ENCODE measurements at regions not wholly inside any gene's neighbourhood (a gene's known extent, or its start where the extent isn't known, plus 50 kb on each side); places are given as distances from the start of the nearest gene placed in this dataset.

GRCh38 chr6:6712449-6713403, 124.2 kb downstream of the LY86 start (continued):
- TF ChIP-seq, protein P1, sequence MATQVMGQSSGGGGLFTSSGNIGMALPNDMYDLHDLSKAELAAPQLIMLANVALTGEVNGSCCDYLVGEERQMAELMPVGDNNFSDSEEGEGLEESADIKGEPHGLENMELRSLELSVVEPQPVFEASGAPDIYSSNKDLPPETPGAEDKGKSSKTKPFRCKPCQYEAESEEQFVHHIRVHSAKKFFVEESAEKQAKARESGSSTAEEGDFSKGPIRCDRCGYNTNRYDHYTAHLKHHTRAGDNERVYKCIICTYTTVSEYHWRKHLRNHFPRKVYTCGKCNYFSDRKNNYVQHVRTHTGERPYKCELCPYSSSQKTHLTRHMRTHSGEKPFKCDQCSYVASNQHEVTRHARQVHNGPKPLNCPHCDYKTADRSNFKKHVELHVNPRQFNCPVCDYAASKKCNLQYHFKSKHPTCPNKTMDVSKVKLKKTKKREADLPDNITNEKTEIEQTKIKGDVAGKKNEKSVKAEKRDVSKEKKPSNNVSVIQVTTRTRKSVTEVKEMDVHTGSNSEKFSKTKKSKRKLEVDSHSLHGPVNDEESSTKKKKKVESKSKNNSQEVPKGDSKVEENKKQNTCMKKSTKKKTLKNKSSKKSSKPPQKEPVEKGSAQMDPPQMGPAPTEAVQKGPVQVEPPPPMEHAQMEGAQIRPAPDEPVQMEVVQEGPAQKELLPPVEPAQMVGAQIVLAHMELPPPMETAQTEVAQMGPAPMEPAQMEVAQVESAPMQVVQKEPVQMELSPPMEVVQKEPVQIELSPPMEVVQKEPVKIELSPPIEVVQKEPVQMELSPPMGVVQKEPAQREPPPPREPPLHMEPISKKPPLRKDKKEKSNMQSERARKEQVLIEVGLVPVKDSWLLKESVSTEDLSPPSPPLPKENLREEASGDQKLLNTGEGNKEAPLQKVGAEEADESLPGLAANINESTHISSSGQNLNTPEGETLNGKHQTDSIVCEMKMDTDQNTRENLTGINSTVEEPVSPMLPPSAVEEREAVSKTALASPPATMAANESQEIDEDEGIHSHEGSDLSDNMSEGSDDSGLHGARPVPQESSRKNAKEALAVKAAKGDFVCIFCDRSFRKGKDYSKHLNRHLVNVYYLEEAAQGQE (IDR thresholded peaks at IDR 0.05; ENCODE audit: borderline replicate concordance): peak; percentile 66; the same call in 1 of the 2 replicates
- TF ChIP-seq, protein P1 (CRISPR knock-in tag; IDR thresholded peaks at IDR 0.05; ENCODE audit: low read depth): no peak
- TF ChIP-seq ZBTB8A (IDR thresholded peaks at IDR 0.05; ENCODE audit: partially characterized antibody) (no peak), XRCC3 (IDR thresholded peaks at IDR 0.05) (no peak), ZNF212 (CRISPR knock-in tag; IDR thresholded peaks at IDR 0.05) (no peak), SRSF9 (IDR thresholded peaks at IDR 0.05; ENCODE audit: borderline replicate concordance, low read depth, low read length) (no peak), CEBPB (tag; IDR thresholded peaks at IDR 0.05) (peak; percentile 96), ZNF778 (CRISPR knock-in tag; IDR thresholded peaks at IDR 0.05) (no peak), ZC3H11A (IDR thresholded peaks at IDR 0.05; ENCODE audit: low read depth, low read length) (no peak), NR0B1 (IDR thresholded peaks at IDR 0.05; ENCODE audit: partially characterized antibody) (no peak), MYBL2 (IDR thresholded peaks at IDR 0.05; ENCODE audit: low read depth) (no peak), MYBL2 (CRISPR knock-in tag; IDR thresholded peaks at IDR 0.05; ENCODE audit: borderline replicate concordance) (no peak), FOXK1 (CRISPR knock-in tag; IDR thresholded peaks at IDR 0.05; ENCODE audit: borderline replicate concordance) (peak; percentile 88; the same call in 1 of the 2 replicates), GABPA (tag; conservative IDR thresholded peaks at IDR 0.05; ENCODE audit: low read depth) (no peak; the same call in 1 of the 2 replicates), MTA2 (IDR thresholded peaks at IDR 0.05; ENCODE audit: low read depth) (0 out of 2 replicates have a peak, but pooled peaks have one; percentile 17), POLR2B (IDR thresholded peaks at IDR 0.05; ENCODE audit: low read depth, partially characterized antibody) (no peak)
- TF ChIP-seq, protein P2, sequence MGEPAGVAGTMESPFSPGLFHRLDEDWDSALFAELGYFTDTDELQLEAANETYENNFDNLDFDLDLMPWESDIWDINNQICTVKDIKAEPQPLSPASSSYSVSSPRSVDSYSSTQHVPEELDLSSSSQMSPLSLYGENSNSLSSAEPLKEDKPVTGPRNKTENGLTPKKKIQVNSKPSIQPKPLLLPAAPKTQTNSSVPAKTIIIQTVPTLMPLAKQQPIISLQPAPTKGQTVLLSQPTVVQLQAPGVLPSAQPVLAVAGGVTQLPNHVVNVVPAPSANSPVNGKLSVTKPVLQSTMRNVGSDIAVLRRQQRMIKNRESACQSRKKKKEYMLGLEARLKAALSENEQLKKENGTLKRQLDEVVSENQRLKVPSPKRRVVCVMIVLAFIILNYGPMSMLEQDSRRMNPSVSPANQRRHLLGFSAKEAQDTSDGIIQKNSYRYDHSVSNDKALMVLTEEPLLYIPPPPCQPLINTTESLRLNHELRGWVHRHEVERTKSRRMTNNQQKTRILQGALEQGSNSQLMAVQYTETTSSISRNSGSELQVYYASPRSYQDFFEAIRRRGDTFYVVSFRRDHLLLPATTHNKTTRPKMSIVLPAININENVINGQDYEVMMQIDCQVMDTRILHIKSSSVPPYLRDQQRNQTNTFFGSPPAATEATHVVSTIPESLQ (CRISPR knock-in tag; IDR thresholded peaks at IDR 0.05): no peak

Data from K562 (cell line).